Parathyroid adenoma (tissue), 2 donors: ENCODE measurements at regions not wholly inside any gene's neighbourhood (a gene's known extent, or its start where the extent isn't known, plus 50 kb on each side); places are given as distances from the start of the nearest gene placed in this dataset.

Source experiments
- H2AFZ ChIP-seq: fragments of 300-600 bp; sonication (generic); one replicate; pipeline ENCODE4 v1.7.0; 2017; ENCODE audit warnings: antibody characterized with exemption, mild to moderate bottlenecking
- H3K27ac ChIP-seq: fragments of 300-600 bp; sonication (generic); one replicate; pipeline ENCODE4 v1.7.0; 2017
- H3K27me3 ChIP-seq: fragments of 300-600 bp; sonication (generic); one replicate; pipeline ENCODE4 v1.7.0; 2017; ENCODE audit warnings: low read length; ENCODE audit not compliant: control insufficient read depth, insufficient read depth
- H3K36me3 ChIP-seq: fragments of 300-600 bp; sonication (generic); one replicate; pipeline ENCODE4 v1.7.0; 2017; ENCODE audit warnings: low read length; ENCODE audit not compliant: control insufficient read depth, insufficient read depth
- H3K4me1 ChIP-seq: fragments of 300-600 bp; sonication (generic); one replicate; pipeline ENCODE4 v1.7.0; 2017; ENCODE audit warnings: control low read depth
- H3K4me2 ChIP-seq: fragments of 300-600 bp; sonication (generic); one replicate; pipeline ENCODE4 v1.7.0; 2017; ENCODE audit warnings: low read length
- H3K4me3 ChIP-seq: fragments of 300-600 bp; sonication (generic); one replicate; pipeline ENCODE4 v1.7.0; 2017; ENCODE audit warnings: low read depth, low read length
- H3K79me2 ChIP-seq: fragments of 300-600 bp; sonication (generic); one replicate; pipeline ENCODE4 v1.7.0; 2017; ENCODE audit warnings: control low read depth
- H3K9ac ChIP-seq: fragments of 300-600 bp; sonication (generic); one replicate; pipeline ENCODE4 v1.7.0; 2017; ENCODE audit warnings: mild to moderate bottlenecking
- H3K9me3 ChIP-seq: fragments of 300-600 bp; sonication (generic); one replicate; pipeline ENCODE4 v1.7.0; 2017; ENCODE audit warnings: low read length; ENCODE audit not compliant: control insufficient read depth
- TF ChIP-seq, protein P1 (sequence below): fragments of 300-600 bp; sonication (generic); IDR thresholded peaks from one replicate; pipeline ENCODE4 v1.7.0; 2017; ENCODE audit warnings: antibody characterized with exemption, mild to moderate bottlenecking
- donor health status: primary hyperparathyroidism.

DNA sequence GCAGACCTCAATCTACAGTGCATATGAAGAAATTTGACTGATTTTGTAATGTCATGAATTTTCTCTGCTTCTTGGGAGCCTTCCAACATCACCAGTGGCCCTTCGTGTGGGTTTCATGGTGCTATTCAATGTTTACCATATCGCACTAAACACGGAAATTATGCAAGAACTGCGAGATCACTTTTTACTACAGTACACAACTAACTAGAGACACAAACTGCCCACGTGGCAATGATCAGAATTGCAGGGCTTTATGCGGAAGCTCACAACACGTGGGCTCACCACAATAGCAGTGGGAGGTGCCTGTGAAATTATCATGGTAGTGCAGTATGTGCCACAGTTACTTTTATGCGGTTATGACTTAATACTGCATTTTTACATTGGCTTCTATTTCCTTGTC is 449.7 kb upstream of the KLF6 start:
- Histone ChIP-seq H3K4me1 (no peaks in the 10 kb centered on the region), H3K4me2 (no peak overlapping the region), H3K27me3 (no peaks in the 10 kb centered on the region), H3K9me3 (no peaks in the 10 kb centered on the region), H3K36me3 (no peaks in the 10 kb centered on the region), H2AFZ (no peak overlapping the region), H3K9ac (no peak overlapping the region), H3K27ac (no peak overlapping the region), H3K79me2 (no peaks in the 10 kb centered on the region), H3K4me3 (no peak overlapping the region)
- TF ChIP-seq, protein P1, sequence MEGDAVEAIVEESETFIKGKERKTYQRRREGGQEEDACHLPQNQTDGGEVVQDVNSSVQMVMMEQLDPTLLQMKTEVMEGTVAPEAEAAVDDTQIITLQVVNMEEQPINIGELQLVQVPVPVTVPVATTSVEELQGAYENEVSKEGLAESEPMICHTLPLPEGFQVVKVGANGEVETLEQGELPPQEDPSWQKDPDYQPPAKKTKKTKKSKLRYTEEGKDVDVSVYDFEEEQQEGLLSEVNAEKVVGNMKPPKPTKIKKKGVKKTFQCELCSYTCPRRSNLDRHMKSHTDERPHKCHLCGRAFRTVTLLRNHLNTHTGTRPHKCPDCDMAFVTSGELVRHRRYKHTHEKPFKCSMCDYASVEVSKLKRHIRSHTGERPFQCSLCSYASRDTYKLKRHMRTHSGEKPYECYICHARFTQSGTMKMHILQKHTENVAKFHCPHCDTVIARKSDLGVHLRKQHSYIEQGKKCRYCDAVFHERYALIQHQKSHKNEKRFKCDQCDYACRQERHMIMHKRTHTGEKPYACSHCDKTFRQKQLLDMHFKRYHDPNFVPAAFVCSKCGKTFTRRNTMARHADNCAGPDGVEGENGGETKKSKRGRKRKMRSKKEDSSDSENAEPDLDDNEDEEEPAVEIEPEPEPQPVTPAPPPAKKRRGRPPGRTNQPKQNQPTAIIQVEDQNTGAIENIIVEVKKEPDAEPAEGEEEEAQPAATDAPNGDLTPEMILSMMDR = no peak

DNA sequence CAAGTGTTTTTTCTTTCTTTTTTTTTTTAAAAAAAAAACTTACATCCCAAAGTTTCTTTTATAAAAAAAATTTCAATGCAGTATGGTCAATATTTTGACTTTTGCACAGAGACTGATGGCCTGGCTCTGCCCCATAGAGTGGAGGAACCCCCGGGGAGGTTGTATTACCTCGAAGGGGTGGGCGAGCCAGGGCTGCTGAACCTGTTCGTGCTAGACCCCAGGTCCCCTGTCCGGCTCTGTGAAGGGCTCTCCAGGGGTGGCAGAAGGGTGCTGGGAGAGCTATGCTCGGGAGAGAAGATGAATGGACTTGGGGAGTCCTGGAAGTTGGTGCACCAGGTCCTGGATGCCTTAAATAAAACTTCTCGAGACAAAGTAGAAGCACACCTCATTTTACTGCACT is 446.4 kb upstream of the KLF6 start:
- no peak overlapping the region for H3K4me3 ChIP-seq
- H3K4me2 ChIP-seq = no peak overlapping the region
- no peak overlapping the region for H2AFZ ChIP-seq
- H3K79me2 ChIP-seq = no peaks in the 10 kb centered on the region
- H3K36me3 ChIP-seq = no peaks in the 10 kb centered on the region
- no peak overlapping the region for H3K27ac ChIP-seq
- no peaks in the 10 kb centered on the region for H3K27me3 ChIP-seq
- no peak overlapping the region for H3K9ac ChIP-seq
- H3K9me3 ChIP-seq = no peaks in the 10 kb centered on the region
- H3K4me1 ChIP-seq = no peaks in the 10 kb centered on the region
- TF ChIP-seq, protein P1 = no peak

DNA sequence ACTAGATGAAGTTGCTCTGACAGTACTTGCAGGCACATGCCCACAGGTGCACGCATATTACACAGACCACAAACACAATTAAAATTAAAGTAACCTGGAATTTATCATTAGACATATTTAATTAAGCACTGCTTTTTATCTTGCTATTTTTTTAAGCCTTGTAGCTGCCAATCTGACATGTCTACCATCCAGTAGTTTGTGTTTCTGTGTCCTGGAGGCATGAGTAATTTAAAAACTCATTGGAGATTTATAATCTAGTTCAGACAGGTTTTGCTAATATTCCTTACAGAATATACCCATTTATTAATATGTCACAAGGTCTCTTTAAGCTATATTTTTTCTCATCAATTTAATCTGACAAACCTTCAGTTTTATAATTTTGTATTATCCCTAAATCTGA is 445.0 kb upstream of the KLF6 start:
- H3K9ac ChIP-seq = no peak overlapping the region
- H2AFZ ChIP-seq = no peak overlapping the region
- no peaks in the 10 kb centered on the region for H3K79me2 ChIP-seq
- no peaks in the 10 kb centered on the region for H3K27me3 ChIP-seq
- H3K9me3 ChIP-seq = no peaks in the 10 kb centered on the region
- no peaks in the 10 kb centered on the region for H3K4me1 ChIP-seq
- TF ChIP-seq, protein P1 = no peak
- H3K27ac ChIP-seq = no peak overlapping the region
- H3K36me3 ChIP-seq = no peaks in the 10 kb centered on the region
- no peak overlapping the region for H3K4me2 ChIP-seq
- no peak overlapping the region for H3K4me3 ChIP-seq

DNA sequence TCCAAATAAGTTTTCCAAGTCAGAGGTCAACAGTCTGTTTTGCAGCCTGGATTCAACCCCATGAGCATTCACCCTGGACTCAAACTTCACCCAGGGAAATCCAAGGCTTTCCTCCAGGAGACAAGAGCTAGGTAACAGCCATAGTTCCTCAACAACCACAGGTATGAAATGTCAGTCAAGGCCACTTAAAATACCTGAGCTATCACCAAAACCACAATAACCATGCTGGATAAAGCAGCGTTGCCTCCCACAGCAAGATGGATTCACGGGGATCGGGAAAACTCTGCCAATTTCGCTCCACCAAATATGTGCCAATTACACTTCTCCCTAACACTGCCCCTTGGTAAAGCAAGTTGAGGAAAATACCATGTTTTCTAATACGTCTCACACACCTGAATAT is 444.1 kb upstream of the KLF6 start:
- Histone ChIP-seq H2AFZ (no peak overlapping the region), H3K9ac (no peak overlapping the region), H3K4me1 (no peaks in the 10 kb centered on the region), H3K4me3 (no peak overlapping the region), H3K27me3 (no peaks in the 10 kb centered on the region), H3K36me3 (no peaks in the 10 kb centered on the region), H3K79me2 (no peaks in the 10 kb centered on the region), H3K9me3 (no peaks in the 10 kb centered on the region), H3K4me2 (no peak overlapping the region), H3K27ac (no peak overlapping the region)
- TF ChIP-seq, protein P1 = no peak

DNA sequence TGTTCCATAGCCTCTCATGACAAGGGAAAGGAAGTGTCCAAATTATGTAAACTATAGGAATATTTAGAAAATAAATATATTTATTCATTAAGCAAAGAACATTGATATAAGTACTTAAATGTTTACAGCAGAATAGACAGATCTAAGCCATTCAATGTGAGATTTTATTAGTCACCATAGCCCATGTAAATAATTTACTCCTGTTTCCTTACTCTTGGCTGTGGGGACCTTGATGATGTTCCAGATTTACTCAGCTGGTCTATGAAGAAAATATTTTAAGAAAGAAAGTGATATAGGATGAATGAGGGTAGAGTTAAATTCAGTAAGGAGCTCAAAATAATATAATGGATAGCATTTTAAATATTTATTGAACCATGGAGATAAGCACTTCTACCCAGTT is 442.6 kb upstream of the KLF6 start:
- TF ChIP-seq, protein P1 = no peak
- Histone ChIP-seq H3K79me2 (no peaks in the 10 kb centered on the region), H3K9ac (no peak overlapping the region), H3K4me3 (no peak overlapping the region), H3K4me2 (no peak overlapping the region), H3K4me1 (no peaks in the 10 kb centered on the region), H3K36me3 (no peaks in the 10 kb centered on the region), H3K27me3 (no peaks in the 10 kb centered on the region), H2AFZ (no peak overlapping the region), H3K9me3 (no peaks in the 10 kb centered on the region), H3K27ac (no peak overlapping the region)
